Liver (tissue), 8 donors: ENCODE measurements at regions not wholly inside any gene's neighbourhood (a gene's known extent, or its start where the extent isn't known, plus 50 kb on each side); places are given as distances from the start of the nearest gene placed in this dataset.
A peak's percentile ranks its signal among the peaks of the same experiment; 100 is the strongest.

Experiments
- DNase-seq: peaks from one replicate; pipeline ENCODE4 v3.0.0-alpha.2; 2017; ENCODE audit warnings: low spot score
- H3K27ac ChIP-seq, 2 donors: one replicate each; pipeline ENCODE4 v1.7.0; 2013; ENCODE audit warnings: inconsistent platforms in 2 of 2, low read length in 2 of 2, control low read depth in 1 of 2, low read depth in 1 of 2, mild to moderate bottlenecking in 1 of 2
- H3K27me3 ChIP-seq, 4 donors: one replicate each; pipeline versions ENCODE4 v1.6.1 to v1.7.0; 2013; ENCODE audit warnings: low read length in 3 of 4, inconsistent platforms in 1 of 4, mild to moderate bottlenecking in 1 of 4, moderate library complexity in 1 of 4; ENCODE audit not compliant: control insufficient read depth in 4 of 4, insufficient read depth in 4 of 4
- H3K36me3 ChIP-seq, 4 donors: one replicate each; pipeline versions ENCODE4 v1.6.1 to v1.7.0; 2013; ENCODE audit warnings: low read length in 3 of 4, mild to moderate bottlenecking in 3 of 4, low read depth in 1 of 4, moderate library complexity in 1 of 4; ENCODE audit not compliant: control insufficient read depth in 4 of 4, insufficient read depth in 3 of 4
- H3K4me1 ChIP-seq, 4 donors: one replicate each; pipeline versions ENCODE4 v1.6.1 to v1.7.0; 2013; ENCODE audit warnings: low read length in 3 of 4, mild to moderate bottlenecking in 3 of 4, moderate library complexity in 1 of 4; ENCODE audit not compliant: control insufficient read depth in 4 of 4, insufficient read depth in 4 of 4
- H3K4me3 ChIP-seq, 3 donors: one replicate each; pipeline versions ENCODE4 v1.6.1 to v1.7.0; 2013; ENCODE audit warnings: low read length in 3 of 3, control low read depth in 1 of 3, low read depth in 1 of 3, mild to moderate bottlenecking in 1 of 3
- H3K9ac ChIP-seq, 2 donors: one replicate each; pipeline ENCODE4 v1.7.0; 2013; ENCODE audit warnings: low read length in 2 of 2, mild to moderate bottlenecking in 2 of 2, moderate library complexity in 2 of 2, control low read depth in 1 of 2, low read depth in 1 of 2
- H3K9me3 ChIP-seq, 4 donors: one replicate each; pipeline versions ENCODE4 v1.6.1 to v1.7.0; 2013; ENCODE audit warnings: low read length in 3 of 4; ENCODE audit not compliant: control insufficient read depth in 4 of 4
- ATF3 ChIP-seq: IDR thresholded peaks from 2 replicates; pipeline ENCODE4 v1.6.1; 2016; ENCODE audit warnings: antibody characterized with exemption
- CTCF ChIP-seq: fragments of 150-350 bp; IDR thresholded peaks from 2 replicates; pipeline ENCODE4 v1.5.1; 2017; ENCODE audit warnings: improper control_type of control experiment, low read depth, low read length; ENCODE audit not compliant: missing input control
- EGR1 ChIP-seq, 2 donors: IDR thresholded peaks; 2 replicates each; pipeline ENCODE4 v1.6.1; 2016 to 2018; ENCODE audit warnings: antibody characterized with exemption in 2 of 2, low read depth in 2 of 2
- FOXA1 ChIP-seq: IDR thresholded peaks from 2 replicates; pipeline ENCODE4 v1.6.1; 2016; ENCODE audit warnings: antibody characterized with exemption
- FOXA2 ChIP-seq: IDR thresholded peaks from 2 replicates; pipeline ENCODE4 v1.6.1; 2016; ENCODE audit warnings: antibody characterized with exemption
- GABPA ChIP-seq, 2 donors: IDR thresholded peaks in 1 of 2; conservative IDR thresholded peaks in 1 of 2; 2 replicates each; pipeline ENCODE4 v1.6.1; 2016; ENCODE audit warnings: antibody characterized with exemption in 2 of 2, mild to moderate bottlenecking in 1 of 2, moderate library complexity in 1 of 2
- HNF4A ChIP-seq, 2 donors: conservative IDR thresholded peaks; 2 replicates each; pipeline ENCODE4 v1.6.1; 2016; ENCODE audit warnings: antibody characterized with exemption in 2 of 2, mild to moderate bottlenecking in 2 of 2
- HNF4G ChIP-seq: IDR thresholded peaks from 2 replicates; pipeline ENCODE4 v1.6.1; 2016; ENCODE audit warnings: antibody characterized with exemption
- JUND ChIP-seq, 2 donors: IDR thresholded peaks; 2 replicates each; pipeline ENCODE4 v1.6.1; 2016; ENCODE audit warnings: antibody characterized with exemption in 2 of 2
- NR2F2 ChIP-seq: IDR thresholded peaks from 2 replicates; pipeline ENCODE4 v1.6.1; 2016; ENCODE audit warnings: antibody characterized with exemption
- RAD21 ChIP-seq, 2 donors: IDR thresholded peaks; 2 replicates each; pipeline ENCODE4 v1.6.1; 2016; ENCODE audit warnings: antibody characterized with exemption in 2 of 2, mild to moderate bottlenecking in 2 of 2
- REST ChIP-seq: IDR thresholded peaks from 2 replicates; pipeline ENCODE4 v1.6.1; 2016; ENCODE audit warnings: antibody characterized with exemption, mild to moderate bottlenecking
- RXRA ChIP-seq, 2 donors: IDR thresholded peaks; 2 replicates each; pipeline ENCODE4 v1.6.1; 2017 to 2018; ENCODE audit warnings: antibody characterized with exemption in 2 of 2, mild to moderate bottlenecking in 1 of 2
- SP1 ChIP-seq: IDR thresholded peaks from 2 replicates; pipeline ENCODE4 v1.6.1; 2018; ENCODE audit warnings: antibody characterized with exemption, mild to moderate bottlenecking
- TAF1 ChIP-seq: conservative IDR thresholded peaks from 2 replicates; pipeline ENCODE4 v1.6.1; 2016; ENCODE audit warnings: antibody characterized with exemption, mild to moderate bottlenecking
- YY1 ChIP-seq: IDR thresholded peaks from 2 replicates; pipeline ENCODE4 v1.6.1; 2016; ENCODE audit warnings: antibody characterized with exemption, mild to moderate bottlenecking
- ZBTB33 ChIP-seq: IDR thresholded peaks from 2 replicates; pipeline ENCODE4 v1.6.1; 2016; ENCODE audit warnings: antibody characterized with exemption
- whole genome bisulfite sequencing: extraction: QIAGEN DNeasy Blood & Tissue Kit; methylation state at CpG from one replicate; pipeline ENCODE4 v1.1.7; 2013; 5-methylcytosine and 5-hydroxymethylcytosine counted together
- donor health status: healthy.
- donor health status: healthy.
- donor health status: healthy.
- donor health status: healthy.
- donor health status: healthy.

GRCh38 chr16:51527349-51527748, 376.3 kb upstream of the SALL1 start:
- TF ChIP-seq JUND (IDR thresholded peaks at IDR 0.05) (no peak), RAD21 (IDR thresholded peaks at IDR 0.05) (no peak), SP1 (no peak), ATF3 (no peak), EGR1 (IDR thresholded peaks at IDR 0.05; ENCODE audit: low read depth in 2 of 2) (no peak), GABPA (IDR thresholded peaks at IDR 0.05 in 1 of 2, conservative IDR thresholded peaks at IDR 0.05 in 1 of 2) (no peak), CTCF (no peak), REST (no peak), FOXA1 (no peak), NR2F2 (no peak), YY1 (no peak), FOXA2 (no peak)
- no peaks in the 10 kb centered on the region for H3K9me3 ChIP-seq
- H3K4me3 ChIP-seq, result no peak overlapping the region
- peaks cover 4 to 25% (median 15%) of the 10 kb centered on the region in 4 donors for H3K4me1 ChIP-seq
- no peaks in the 10 kb centered on the region for H3K36me3 ChIP-seq
- H3K27ac ChIP-seq, result peak overlapping the region; percentile 44 to 70
- no peak for DNase-seq
- WGBS, result 91% methylated on average over 6 of the region's 6 CpGs
- no peaks in the 10 kb centered on the region for H3K27me3 ChIP-seq
- no peak overlapping the region for H3K9ac ChIP-seq

- DNase-seq, result no peak
- Histone ChIP-seq H3K36me3 (no peaks in the 10 kb centered on the region), H3K9ac (no peak overlapping the region), H3K4me3 (no peak overlapping the region), H3K27me3 (no peaks in the 10 kb centered on the region), H3K9me3 (no peaks in the 10 kb centered on the region), H3K4me1 (peaks cover 4 to 25% (median 15%) of the 10 kb centered on the region in 4 donors), H3K27ac (peak overlapping the region; percentile 44 to 70)
- 16% methylated on average over 9 of the region's 9 CpGs for WGBS
- TF ChIP-seq HNF4G (no peak), CTCF (no peak), TAF1 (no peak), REST (peak; percentile 50), HNF4A (conservative IDR thresholded peaks at IDR 0.05) (peak; percentile 55 to 58), FOXA2 (peak; percentile 37), SP1 (peak; percentile 61), RAD21 (IDR thresholded peaks at IDR 0.05) (peak; percentile 31 to 41), ZBTB33 (no peak), YY1 (peak; percentile 52), FOXA1 (no peak), GABPA (IDR thresholded peaks at IDR 0.05 in 1 of 2, conservative IDR thresholded peaks at IDR 0.05 in 1 of 2) (no peak), ATF3 (no peak), NR2F2 (no peak), RXRA (IDR thresholded peaks at IDR 0.05) (peak; percentile 61 to 80)
These were observed 375.6 kb upstream of the SALL1 start for GRCh38 chr16:51526621-51527020.
